ENCODE measurements at regions not wholly inside any gene's neighbourhood (a gene's known extent, or its start where the extent isn't known, plus 50 kb on each side); places are given as distances from the start of the nearest gene placed in this dataset.
"Not testable (repeated sequence)": the region's sequence is repeated elsewhere in the genome, so short reads cannot be mapped to it uniquely, and the experiment has no call there.

DNA sequence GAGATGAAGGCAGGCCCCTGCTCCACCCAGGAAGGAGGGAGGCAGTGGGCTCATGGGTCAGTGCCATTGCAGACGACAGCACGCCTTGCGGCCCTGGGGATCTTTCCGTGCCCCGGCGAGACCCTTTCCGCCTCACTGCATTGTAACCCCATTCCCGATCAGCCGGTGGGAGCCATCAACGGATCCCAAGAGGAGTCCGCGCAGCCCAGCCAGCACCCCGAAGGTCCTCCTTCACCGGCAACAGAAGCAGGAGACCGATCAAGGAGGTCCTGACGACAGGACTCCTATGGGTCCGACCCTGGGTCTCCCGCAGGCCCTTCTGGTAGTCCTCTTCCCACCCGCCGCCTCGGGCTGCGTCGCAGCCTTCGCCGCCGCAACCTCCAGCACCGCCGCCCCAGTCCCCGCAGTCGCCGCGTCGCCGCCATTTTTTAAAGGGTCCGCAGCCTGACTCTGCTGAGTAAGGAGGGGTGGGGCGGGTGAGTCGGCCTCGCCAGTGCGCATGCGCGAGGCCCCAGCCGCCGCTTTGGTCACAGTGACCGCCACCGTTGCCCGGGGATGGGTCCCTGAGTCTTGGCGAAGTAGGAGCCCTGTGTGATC is 1417.0 kb upstream of the PCDH10 start:
- not testable (repeated sequence) for DNase-seq (ENCODE audit: low spot score in 2 of 2); ATAC-seq (replicated peaks; ENCODE audit: extremely low read depth, poor library complexity, severe bottlenecking); H3K36me3 Mint-ChIP-seq (ENCODE audit: insufficient read depth); H3K27ac Mint-ChIP-seq (ENCODE audit: low read depth); H3K27me3 Mint-ChIP-seq; H3K4me1 Mint-ChIP-seq; H3K9me3 Mint-ChIP-seq; H3K4me3 Mint-ChIP-seq

DNA sequence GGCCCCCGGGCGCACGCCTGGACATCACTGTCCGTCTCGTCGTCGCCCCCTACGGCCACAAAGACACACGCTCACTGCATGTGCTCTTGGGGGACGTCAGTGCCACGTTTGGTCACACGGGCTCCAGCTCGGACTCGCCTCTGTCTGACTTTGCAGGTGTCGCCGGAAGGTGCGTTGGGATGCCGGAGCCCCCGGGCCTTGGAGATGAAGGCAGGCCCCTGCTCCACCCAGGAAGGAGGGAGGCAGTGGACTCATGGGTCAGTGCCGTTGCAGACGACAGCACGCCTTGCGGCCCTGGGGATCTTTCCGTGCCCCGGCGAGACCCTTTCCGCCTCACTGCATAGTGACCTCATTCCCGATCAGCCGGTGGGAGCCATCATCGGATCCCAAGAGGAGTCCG is 1414.8 kb upstream of the PCDH10 start:
- DNase-seq (ENCODE audit: low spot score in 2 of 2); H3K27me3 Mint-ChIP-seq; H3K4me3 Mint-ChIP-seq; H3K9me3 Mint-ChIP-seq; H3K4me1 Mint-ChIP-seq; ATAC-seq (replicated peaks; ENCODE audit: extremely low read depth, poor library complexity, severe bottlenecking); H3K36me3 Mint-ChIP-seq (ENCODE audit: insufficient read depth); H3K27ac Mint-ChIP-seq (ENCODE audit: low read depth): not testable (repeated sequence)

DNA sequence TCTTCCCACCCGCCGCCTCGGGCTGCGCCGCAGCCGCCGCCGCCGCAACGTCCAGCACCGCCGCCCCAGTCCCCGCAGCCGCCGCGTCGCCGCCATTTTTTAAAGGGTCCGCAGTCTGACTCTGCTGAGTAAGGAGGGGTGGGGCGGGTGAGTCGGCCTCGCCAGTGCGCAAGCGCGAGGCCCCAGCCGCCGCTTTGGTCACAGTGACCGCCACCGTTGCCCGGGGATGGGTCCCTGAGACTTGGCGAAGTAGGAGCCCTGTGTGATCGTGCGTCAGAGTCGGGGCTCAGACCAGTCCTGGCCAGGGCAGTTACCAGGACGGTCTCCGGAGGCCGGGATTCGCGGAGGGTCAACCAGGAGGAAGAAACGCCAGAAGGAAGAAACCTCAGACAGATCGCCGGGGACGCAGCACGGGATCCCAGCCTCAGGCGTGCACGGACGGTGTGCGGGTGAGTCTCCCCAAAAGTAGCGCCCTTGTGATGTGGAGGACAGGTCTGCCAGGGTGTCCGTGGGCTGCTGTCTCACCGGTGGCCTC is 1414.2 kb upstream of the PCDH10 start:
- H3K4me1 Mint-ChIP-seq; DNase-seq (ENCODE audit: low spot score in 2 of 2); H3K9me3 Mint-ChIP-seq; ATAC-seq (replicated peaks; ENCODE audit: extremely low read depth, poor library complexity, severe bottlenecking); H3K27me3 Mint-ChIP-seq; H3K36me3 Mint-ChIP-seq (ENCODE audit: insufficient read depth); H3K27ac Mint-ChIP-seq (ENCODE audit: low read depth); H3K4me3 Mint-ChIP-seq: not testable (repeated sequence)

DNA sequence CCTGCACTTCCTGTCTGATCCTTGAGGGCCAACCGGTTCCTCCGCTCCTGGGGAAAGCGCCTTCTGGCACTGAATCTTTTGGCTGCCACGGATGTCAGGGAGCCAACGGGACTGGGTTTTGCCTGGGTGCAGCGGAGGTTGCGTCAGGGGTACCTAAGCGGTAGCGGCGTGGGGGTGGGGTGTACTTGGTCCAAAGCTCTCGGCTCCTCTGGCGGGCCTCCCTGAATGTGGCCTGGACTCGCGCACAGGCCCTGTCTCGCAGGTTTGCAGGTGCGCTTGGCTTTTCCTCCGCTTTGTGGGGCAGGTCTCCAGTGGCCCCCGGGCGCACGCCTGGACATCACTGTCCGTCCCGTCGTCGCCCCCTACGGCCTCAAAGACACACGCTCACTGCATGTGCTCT is 1410.1 kb upstream of the PCDH10 start:
- DNase-seq (ENCODE audit: low spot score in 2 of 2); H3K9me3 Mint-ChIP-seq; ATAC-seq (replicated peaks; ENCODE audit: extremely low read depth, poor library complexity, severe bottlenecking); H3K36me3 Mint-ChIP-seq (ENCODE audit: insufficient read depth); H3K4me1 Mint-ChIP-seq; H3K4me3 Mint-ChIP-seq; H3K27me3 Mint-ChIP-seq; H3K27ac Mint-ChIP-seq (ENCODE audit: low read depth): not testable (repeated sequence)

DNA sequence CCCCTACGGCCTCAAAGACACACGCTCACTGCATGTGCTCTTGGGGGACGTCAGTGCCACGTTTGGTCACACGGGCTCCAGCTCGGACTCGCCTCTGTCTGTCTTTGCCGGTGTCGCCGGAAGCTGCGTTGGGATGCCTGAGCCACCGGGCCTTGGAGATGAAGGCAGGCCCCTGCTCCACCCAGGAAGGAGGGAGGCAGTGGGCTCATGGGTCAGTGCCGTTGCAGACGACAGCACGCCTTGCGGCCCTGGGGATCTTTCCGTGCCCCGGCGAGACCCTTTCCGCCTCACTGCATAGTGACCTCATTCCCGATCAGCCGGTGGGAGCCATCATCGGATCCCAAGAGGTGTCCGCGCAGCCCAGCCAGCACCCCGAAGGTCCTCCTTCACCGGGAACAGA is 1407.3 kb upstream of the PCDH10 start:
- H3K27ac Mint-ChIP-seq (ENCODE audit: low read depth); H3K36me3 Mint-ChIP-seq (ENCODE audit: insufficient read depth); H3K9me3 Mint-ChIP-seq; H3K4me1 Mint-ChIP-seq; DNase-seq (ENCODE audit: low spot score in 2 of 2); H3K4me3 Mint-ChIP-seq; ATAC-seq (replicated peaks; ENCODE audit: extremely low read depth, poor library complexity, severe bottlenecking); H3K27me3 Mint-ChIP-seq: not testable (repeated sequence)

DNA sequence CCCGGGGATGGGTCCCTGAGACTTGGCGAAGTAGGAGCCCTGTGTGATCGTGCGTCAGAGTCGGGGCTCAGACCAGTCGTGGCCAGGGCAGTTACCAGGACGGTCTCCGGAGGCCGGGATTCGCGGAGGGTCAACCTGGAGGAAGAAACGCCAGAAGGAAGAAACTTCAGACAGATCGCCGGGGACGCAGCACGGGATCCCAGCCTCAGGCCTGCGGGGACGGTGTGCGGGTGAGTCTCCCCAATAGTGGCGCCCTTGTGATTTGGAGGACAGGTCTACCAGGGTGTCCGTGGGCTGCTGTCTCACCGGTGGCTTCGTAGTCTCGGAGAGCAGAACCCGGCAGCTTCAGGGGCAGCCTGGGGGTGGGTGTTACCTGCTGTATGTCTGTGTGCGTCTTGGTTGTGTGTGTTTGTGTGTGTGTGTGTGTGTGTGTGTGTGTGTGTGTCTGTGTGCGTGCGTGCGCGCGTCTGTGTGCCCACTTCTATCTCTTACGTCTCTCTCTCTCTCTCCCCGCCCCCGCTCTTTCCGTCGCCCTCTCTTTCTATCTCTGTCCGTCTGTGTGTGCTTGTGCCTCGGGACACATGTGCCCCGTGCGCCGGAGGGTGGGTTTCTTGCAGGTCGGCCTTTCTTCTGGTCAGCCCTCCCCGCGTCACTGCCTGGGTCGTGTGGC is 1406.4 kb upstream of the PCDH10 start:
- DNase-seq (ENCODE audit: low spot score in 2 of 2); H3K27me3 Mint-ChIP-seq; H3K4me1 Mint-ChIP-seq; H3K9me3 Mint-ChIP-seq; H3K27ac Mint-ChIP-seq (ENCODE audit: low read depth); H3K36me3 Mint-ChIP-seq (ENCODE audit: insufficient read depth); ATAC-seq (replicated peaks; ENCODE audit: extremely low read depth, poor library complexity, severe bottlenecking); H3K4me3 Mint-ChIP-seq: not testable (repeated sequence)

DNA sequence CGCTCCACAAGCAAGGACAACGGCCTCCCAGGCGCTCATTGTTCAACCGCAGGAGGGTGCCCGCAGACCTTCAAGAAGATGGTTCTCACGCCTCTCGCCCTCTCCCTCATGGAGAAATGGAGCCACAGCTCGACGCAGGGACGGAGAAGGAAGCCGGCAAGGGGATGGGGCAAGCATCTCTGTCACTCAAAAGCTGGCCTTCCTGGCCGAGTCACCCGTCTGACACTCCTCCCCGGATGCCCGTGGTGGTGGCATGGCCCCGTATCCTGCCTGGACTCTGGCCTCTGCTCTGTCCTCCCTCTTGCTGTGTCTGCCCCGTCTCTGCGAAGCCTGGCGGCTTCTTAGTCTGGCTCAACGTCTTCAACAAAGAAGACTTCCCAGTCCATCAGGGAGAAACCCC is 1405.7 kb upstream of the PCDH10 start:
- not testable (repeated sequence) for ATAC-seq (replicated peaks; ENCODE audit: extremely low read depth, poor library complexity, severe bottlenecking); H3K27ac Mint-ChIP-seq (ENCODE audit: low read depth); H3K4me3 Mint-ChIP-seq; H3K9me3 Mint-ChIP-seq; H3K27me3 Mint-ChIP-seq; DNase-seq (ENCODE audit: low spot score in 2 of 2); H3K4me1 Mint-ChIP-seq; H3K36me3 Mint-ChIP-seq (ENCODE audit: insufficient read depth)

DNA sequence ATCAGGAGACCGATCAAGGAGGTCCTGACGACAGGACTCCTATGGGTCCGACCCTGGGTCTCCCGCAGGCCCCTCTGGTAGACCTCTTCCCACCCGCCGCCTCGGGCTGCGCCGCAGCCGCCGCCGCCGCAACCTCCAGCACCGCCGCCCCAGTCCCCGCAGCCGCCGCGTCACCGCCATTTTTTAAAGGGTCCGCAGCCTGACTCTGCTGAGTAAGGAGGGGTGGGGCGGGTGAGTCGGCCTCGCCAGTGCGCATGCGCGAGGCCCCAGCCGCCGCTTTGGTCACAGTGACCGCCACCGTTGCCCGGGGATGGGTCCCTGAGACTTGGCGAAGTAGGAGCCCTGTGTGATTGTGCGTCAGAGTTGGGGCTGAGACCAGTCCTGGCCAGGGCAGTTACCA is 1401.9 kb upstream of the PCDH10 start:
- H3K4me3 Mint-ChIP-seq; DNase-seq (ENCODE audit: low spot score in 2 of 2); H3K9me3 Mint-ChIP-seq; H3K27ac Mint-ChIP-seq (ENCODE audit: low read depth); H3K27me3 Mint-ChIP-seq; H3K36me3 Mint-ChIP-seq (ENCODE audit: insufficient read depth); H3K4me1 Mint-ChIP-seq; ATAC-seq (replicated peaks; ENCODE audit: extremely low read depth, poor library complexity, severe bottlenecking): not testable (repeated sequence)

DNA sequence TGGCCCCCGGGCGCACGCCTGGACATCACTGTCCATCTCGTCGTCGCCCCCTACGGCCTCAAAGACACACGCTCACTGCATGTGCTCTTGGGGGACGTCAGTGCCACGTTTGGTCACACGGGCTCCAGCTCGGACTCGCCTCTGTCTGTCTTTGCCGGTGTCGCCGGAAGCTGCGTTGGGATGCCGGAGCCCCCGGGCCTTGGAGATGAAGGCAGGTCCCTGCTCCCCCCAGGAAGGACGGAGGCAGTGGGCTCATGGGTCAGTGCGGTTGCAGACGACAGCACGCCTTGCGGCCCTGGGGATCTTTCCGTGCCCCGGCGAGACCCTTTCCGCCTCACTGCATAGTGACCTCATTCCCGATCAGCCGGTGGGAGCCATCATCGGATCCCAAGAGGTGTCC is 1399.9 kb upstream of the PCDH10 start:
- not testable (repeated sequence) for H3K27ac Mint-ChIP-seq (ENCODE audit: low read depth); ATAC-seq (replicated peaks; ENCODE audit: extremely low read depth, poor library complexity, severe bottlenecking); H3K36me3 Mint-ChIP-seq (ENCODE audit: insufficient read depth); H3K4me1 Mint-ChIP-seq; DNase-seq (ENCODE audit: low spot score in 2 of 2); H3K9me3 Mint-ChIP-seq; H3K4me3 Mint-ChIP-seq; H3K27me3 Mint-ChIP-seq

DNA sequence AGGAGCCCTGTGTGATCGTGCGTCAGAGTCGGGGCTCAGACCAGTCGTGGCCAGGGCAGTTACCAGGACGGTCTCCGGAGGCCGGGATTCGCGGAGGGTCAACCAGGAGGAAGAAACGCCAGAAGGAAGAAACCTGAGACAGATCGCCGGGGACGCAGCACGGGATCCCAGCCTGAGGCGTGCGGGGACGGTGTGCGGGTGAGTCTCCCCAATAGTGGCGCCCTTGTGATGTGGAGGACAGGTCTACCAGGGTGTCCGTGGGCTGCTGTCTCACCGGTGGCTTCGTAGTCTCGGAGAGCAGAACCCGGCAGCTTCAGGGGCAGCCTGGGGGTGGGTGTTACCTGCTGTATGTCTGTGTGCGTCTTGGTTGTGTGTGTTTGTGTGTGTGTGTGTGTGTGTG is 1399.1 kb upstream of the PCDH10 start:
- H3K27me3 Mint-ChIP-seq; DNase-seq (ENCODE audit: low spot score in 2 of 2); ATAC-seq (replicated peaks; ENCODE audit: extremely low read depth, poor library complexity, severe bottlenecking); H3K9me3 Mint-ChIP-seq; H3K4me1 Mint-ChIP-seq; H3K36me3 Mint-ChIP-seq (ENCODE audit: insufficient read depth); H3K4me3 Mint-ChIP-seq; H3K27ac Mint-ChIP-seq (ENCODE audit: low read depth): not testable (repeated sequence)

DNA sequence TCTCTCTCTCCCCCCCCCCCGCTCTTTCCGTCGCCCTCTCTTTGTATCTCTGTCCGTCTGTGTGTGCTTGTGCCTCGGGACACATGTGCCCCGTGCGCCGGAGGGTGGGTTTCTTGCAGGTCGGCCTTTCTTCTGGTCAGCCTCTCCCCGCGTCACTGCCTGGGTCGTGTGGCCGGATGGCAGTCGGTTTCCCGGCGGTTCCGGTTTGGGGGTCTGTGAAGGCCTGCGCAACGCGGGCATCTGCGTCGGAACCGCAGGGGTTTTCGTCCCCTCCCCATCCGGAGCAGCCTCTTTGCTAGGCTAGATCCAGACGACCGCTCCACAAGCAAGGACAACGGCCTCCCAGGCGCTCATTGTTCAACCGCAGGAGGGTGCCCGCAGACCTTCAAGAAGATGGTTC is 1398.6 kb upstream of the PCDH10 start:
- not testable (repeated sequence) for H3K4me3 Mint-ChIP-seq, H3K9me3 Mint-ChIP-seq

DNA sequence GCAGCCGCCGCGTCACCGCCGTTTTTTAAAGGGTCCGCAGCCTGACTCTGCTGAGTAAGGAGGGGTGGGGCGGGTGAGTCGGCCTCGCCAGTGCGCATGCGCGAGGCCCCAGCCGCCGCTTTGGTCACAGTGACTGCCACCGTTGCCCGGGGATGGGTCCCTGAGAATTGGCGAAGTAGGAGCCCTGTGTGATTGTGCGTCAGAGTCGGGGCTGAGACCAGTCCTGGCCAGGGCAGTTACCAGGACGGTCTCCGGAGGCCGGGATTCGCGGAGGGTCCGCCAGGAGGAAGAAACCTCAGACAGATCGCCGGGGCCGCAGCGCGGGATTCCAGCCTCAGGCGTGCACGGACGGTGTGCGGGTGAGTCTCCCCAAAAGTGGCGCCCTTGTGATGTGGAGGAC is 1386.9 kb upstream of the PCDH10 start:
- not testable (repeated sequence) for H3K4me3 Mint-ChIP-seq; H3K4me1 Mint-ChIP-seq; DNase-seq (ENCODE audit: low spot score in 2 of 2); H3K27me3 Mint-ChIP-seq; ATAC-seq (replicated peaks; ENCODE audit: extremely low read depth, poor library complexity, severe bottlenecking); H3K27ac Mint-ChIP-seq (ENCODE audit: low read depth); H3K36me3 Mint-ChIP-seq (ENCODE audit: insufficient read depth); H3K9me3 Mint-ChIP-seq

More for the DNA sequence above, 1398.6 kb upstream of the PCDH10 start:
- H3K27me3 Mint-ChIP-seq; H3K36me3 Mint-ChIP-seq (ENCODE audit: insufficient read depth); H3K4me1 Mint-ChIP-seq; ATAC-seq (replicated peaks; ENCODE audit: extremely low read depth, poor library complexity, severe bottlenecking); H3K27ac Mint-ChIP-seq (ENCODE audit: low read depth): not testable (repeated sequence)
- peak in 1 of 2 donors; percentile 36 for DNase-seq (ENCODE audit: low spot score in 2 of 2)

DNA sequence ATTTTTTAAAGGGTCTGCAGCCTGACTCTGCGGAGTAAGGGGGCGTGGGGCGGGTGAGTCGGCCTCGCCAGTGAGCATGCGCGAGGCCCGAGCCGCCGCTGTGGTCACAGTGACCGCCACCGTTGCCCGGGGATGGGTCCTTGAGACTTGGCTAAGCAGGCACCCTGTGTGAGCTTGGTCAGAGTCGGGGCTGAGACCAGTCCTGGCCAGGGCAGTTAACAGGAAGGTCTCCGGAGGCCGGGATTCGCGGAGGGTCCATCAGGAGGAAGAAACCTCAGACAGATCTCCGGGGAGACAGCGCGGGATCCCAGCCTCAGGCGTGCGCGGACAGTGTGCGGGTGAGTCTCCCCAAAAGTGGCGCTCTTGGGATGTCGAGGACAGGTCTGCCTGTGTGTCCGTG is 1384.4 kb upstream of the PCDH10 start:
- Mint-ChIP-seq H3K27ac (ENCODE audit: low read depth) (no peak overlapping the region), H3K4me3 (no peak overlapping the region), H3K27me3 (no peaks in the 10 kb centered on the region), H3K4me1 (no peaks in the 10 kb centered on the region), H3K9me3 (peaks cover 5% of the 10 kb centered on the region), H3K36me3 (ENCODE audit: insufficient read depth) (no peaks in the 10 kb centered on the region)
- DNase-seq (ENCODE audit: low spot score in 2 of 2) (no peak), ATAC-seq (replicated peaks; ENCODE audit: extremely low read depth, poor library complexity, severe bottlenecking) (no peak)
